Glutamatergic neuron (in vitro differentiated cells): ENCODE measurements at regions not wholly inside any gene's neighbourhood (a gene's known extent, or its start where the extent isn't known, plus 50 kb on each side); places are given as distances from the start of the nearest gene placed in this dataset.

Experiments used
- DNase-seq: peaks from one replicate; pipeline ENCODE4 v3.0.0; 2022
- H3K27ac Mint-ChIP-seq: one replicate; pipeline ENCODE4 v1.8.0; 2020; ENCODE audit warnings: mild to moderate bottlenecking, mixed read lengths, inconsistent platforms; ENCODE audit not compliant: unreplicated experiment
- H3K27me3 Mint-ChIP-seq: one replicate; pipeline ENCODE4 v1.8.0; 2020; ENCODE audit warnings: mild to moderate bottlenecking, moderate library complexity, mixed read lengths, inconsistent platforms; ENCODE audit not compliant: unreplicated experiment
- H3K36me3 Mint-ChIP-seq: one replicate; pipeline ENCODE4 v1.8.0; 2020; ENCODE audit warnings: mild to moderate bottlenecking, mixed read lengths, inconsistent platforms; ENCODE audit not compliant: unreplicated experiment
- H3K4me1 Mint-ChIP-seq: one replicate; pipeline ENCODE4 v1.8.0; 2020; ENCODE audit warnings: mild to moderate bottlenecking, low read depth, mixed read lengths, inconsistent platforms; ENCODE audit not compliant: unreplicated experiment
- H3K4me3 Mint-ChIP-seq: one replicate; pipeline ENCODE4 v1.8.0; 2020; ENCODE audit warnings: mild to moderate bottlenecking, mixed read lengths, inconsistent platforms; ENCODE audit not compliant: unreplicated experiment
- H3K9me3 Mint-ChIP-seq: one replicate; pipeline ENCODE4 v1.8.0; 2020; ENCODE audit warnings: mild to moderate bottlenecking, moderate library complexity, mixed read lengths, inconsistent platforms; ENCODE audit not compliant: unreplicated experiment
- CTCF ChIP-seq: fragments of 200-600 bp; sonication (generic); IDR thresholded peaks from one replicate; pipeline ENCODE4 v1.5.0; 2021; ENCODE audit not compliant: partially characterized antibody, unreplicated experiment

GRCh38 chr12:30010071-30011052 lies 226.6 kb upstream of the TMTC1 start:
- DNase-seq = no peak
- Mint-ChIP-seq H3K4me1 (no peaks in the 10 kb centered on the region), H3K27me3 (no peaks in the 10 kb centered on the region), H3K4me3 (no peak overlapping the region), H3K36me3 (no peaks in the 10 kb centered on the region), H3K9me3 (no peaks in the 10 kb centered on the region), H3K27ac (no peak overlapping the region)
- TF ChIP-seq CTCF = no peak

DNA sequence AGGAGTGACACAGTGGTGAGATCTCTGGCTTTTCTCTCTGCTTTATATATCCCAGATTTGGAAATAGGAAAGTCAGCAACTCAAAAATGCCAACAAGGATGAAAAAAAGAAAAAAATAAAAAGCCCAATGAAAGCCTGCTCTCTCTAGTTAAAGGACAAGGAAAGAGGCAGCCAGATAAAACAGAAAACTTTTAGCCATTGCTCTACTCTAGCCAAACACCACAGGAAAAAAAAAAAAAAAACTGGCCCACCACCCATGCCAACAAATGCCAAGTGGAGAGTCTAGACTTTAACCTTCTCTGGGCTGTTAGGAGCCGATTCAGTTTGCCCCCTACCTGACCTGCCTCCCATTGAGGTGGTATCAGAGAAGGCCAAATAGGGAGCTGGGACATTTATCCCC lies 222.3 kb upstream of the TMTC1 start:
- Mint-ChIP-seq H3K4me3 (no peak overlapping the region), H3K9me3 (no peaks in the 10 kb centered on the region), H3K4me1 (no peaks in the 10 kb centered on the region), H3K36me3 (no peaks in the 10 kb centered on the region), H3K27ac (no peak overlapping the region), H3K27me3 (no peaks in the 10 kb centered on the region)
- no peak for TF ChIP-seq CTCF
- DNase-seq = no peak

- Mint-ChIP-seq H3K4me1 (no peaks in the 10 kb centered on the region), H3K4me3 (no peak overlapping the region), H3K9me3 (no peaks in the 10 kb centered on the region), H3K27ac (no peak overlapping the region), H3K27me3 (no peaks in the 10 kb centered on the region), H3K36me3 (no peaks in the 10 kb centered on the region)
- no peak for TF ChIP-seq CTCF
- DNase-seq = no peak
Observed at GRCh38 chr12:30003321-30003720, 219.6 kb upstream of the TMTC1 start.

DNA sequence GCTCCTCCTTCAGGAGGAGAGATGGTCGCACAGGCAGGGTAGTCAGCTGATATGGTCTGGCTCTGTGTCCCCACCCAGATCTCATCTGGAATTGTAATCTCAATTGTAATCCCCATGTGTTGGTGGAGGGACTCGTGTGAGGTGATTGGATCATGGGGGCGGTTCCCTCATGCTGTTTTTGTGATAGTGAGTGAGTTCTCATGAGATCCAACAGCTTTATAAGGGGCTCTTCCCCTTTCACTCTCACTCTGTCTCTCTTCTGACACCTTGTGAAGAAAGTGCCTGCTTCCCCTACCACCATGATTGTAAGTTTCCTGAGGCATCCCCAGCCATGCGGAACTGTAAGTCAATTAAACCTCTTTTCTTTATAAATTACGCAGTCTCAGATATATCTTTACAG lies 218.9 kb upstream of the TMTC1 start:
- Mint-ChIP-seq H3K4me3 (no peak overlapping the region), H3K27me3 (no peaks in the 10 kb centered on the region), H3K27ac (no peak overlapping the region), H3K4me1 (no peaks in the 10 kb centered on the region), H3K36me3 (no peaks in the 10 kb centered on the region), H3K9me3 (no peaks in the 10 kb centered on the region)
- no peak for DNase-seq
- no peak for TF ChIP-seq CTCF

DNA sequence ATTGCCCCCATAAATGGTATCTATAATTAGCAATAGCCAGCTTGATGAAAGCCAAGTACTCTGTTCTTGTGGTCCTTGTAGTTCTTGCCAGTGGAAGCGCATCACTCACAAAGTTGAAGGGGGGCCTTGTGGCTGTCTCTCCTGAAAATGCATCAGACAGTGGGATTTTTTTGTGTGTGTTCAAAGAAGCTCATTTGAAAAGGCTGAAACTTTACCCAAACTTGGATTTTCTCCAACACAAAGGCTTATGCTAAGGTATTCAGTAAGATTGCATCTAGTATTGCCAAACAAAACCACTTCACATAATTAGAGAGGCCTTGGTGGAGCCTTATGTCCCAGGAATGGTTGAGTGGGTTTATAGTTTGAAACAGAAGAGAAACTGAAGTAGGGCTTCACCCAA lies 216.7 kb upstream of the TMTC1 start:
- H3K9me3 Mint-ChIP-seq = no peaks in the 10 kb centered on the region

More for the DNA sequence above, 216.7 kb upstream of the TMTC1 start:
- DNase-seq = no peak
- H3K27ac Mint-ChIP-seq = no peak overlapping the region
- no peaks in the 10 kb centered on the region for H3K4me1 Mint-ChIP-seq
- H3K4me3 Mint-ChIP-seq = no peak overlapping the region
- no peaks in the 10 kb centered on the region for H3K27me3 Mint-ChIP-seq
- TF ChIP-seq CTCF = no peak
- H3K36me3 Mint-ChIP-seq = no peaks in the 10 kb centered on the region
